CD14-positive monocyte (primary cell): ENCODE measurements at regions not wholly inside any gene's neighbourhood (a gene's known extent, or its start where the extent isn't known, plus 50 kb on each side); places are given as distances from the start of the nearest gene placed in this dataset.

Experiments
- DNase-seq, 3 donors: peaks; one replicate each; pipeline ENCODE4 v3.0.0-alpha.2; 2011 to 2022
- H2AFZ ChIP-seq: 2 replicates; pipeline ENCODE4 v1.6.0; 2012; ENCODE audit warnings: mild to moderate bottlenecking, low read depth, low read length, inconsistent platforms; ENCODE audit not compliant: insufficient read depth, poor library complexity, severe bottlenecking
- H3K27ac ChIP-seq, 2 donors: 1 replicate in 1 of 2; 2 replicates in 1 of 2; pipeline ENCODE4 v1.5.1; 2012 to 2013; ENCODE audit warnings: low read length in 2 of 2, control low read depth in 1 of 2, inconsistent platforms in 1 of 2, low read depth in 1 of 2, mild to moderate bottlenecking in 1 of 2
- H3K27me3 ChIP-seq, 2 donors: one replicate each; pipeline versions ENCODE4 v1.6.0 to v1.6.1; 2011 to 2013; ENCODE audit warnings: low read length in 2 of 2; ENCODE audit not compliant: control insufficient read depth in 2 of 2, insufficient read depth in 2 of 2
- H3K36me3 ChIP-seq, 2 donors: replicated peaks in 1 of 2; 1 replicate in 1 of 2; 2 replicates in 1 of 2; pipeline versions ENCODE4 v1.5.1 to v1.6.1; 2012 to 2013; ENCODE audit warnings: low read length in 2 of 2, control low read depth in 1 of 2, inconsistent platforms in 1 of 2, mild to moderate bottlenecking in 1 of 2; ENCODE audit not compliant: insufficient read depth in 2 of 2, control insufficient read depth in 1 of 2
- H3K4me1 ChIP-seq, 2 donors: 1 replicate in 1 of 2; 2 replicates in 1 of 2; pipeline versions ENCODE4 v1.5.1 to v1.6.1; 2012 to 2013; ENCODE audit warnings: low read length in 2 of 2, control low read depth in 1 of 2, inconsistent platforms in 1 of 2, mild to moderate bottlenecking in 1 of 2, moderate library complexity in 1 of 2; ENCODE audit not compliant: insufficient read depth in 2 of 2, control insufficient read depth in 1 of 2
- H3K4me2 ChIP-seq: replicated peaks from 2 replicates; pipeline ENCODE3; 2012; ENCODE audit warnings: low read length, moderate library complexity, mild to moderate bottlenecking; ENCODE audit not compliant: poor library complexity, severe bottlenecking; ENCODE audit errors: extremely low read depth
- H3K4me3 ChIP-seq, 3 experiments: fragments of 200-600 bp in 1 of 3; sonication (generic) in 1 of 3; replicated peaks in 1 of 3; 1 replicate in 2 of 3; 2 replicates in 1 of 3; pipeline ENCODE4 v1.5.1; 2011 to 2013; ENCODE audit warnings: low read length in 3 of 3, mild to moderate bottlenecking in 3 of 3, control low read depth in 2 of 3, low read depth in 2 of 3, inconsistent platforms in 1 of 3, moderate library complexity in 1 of 3
- H3K79me2 ChIP-seq: 2 replicates; pipeline ENCODE4 v1.6.0; 2012; ENCODE audit warnings: mild to moderate bottlenecking, control low read depth, inconsistent platforms, low read length, moderate library complexity; ENCODE audit not compliant: insufficient read depth
- H3K9ac ChIP-seq: 2 replicates; pipeline ENCODE4 v1.6.0; 2017; ENCODE audit warnings: low read length, mild to moderate bottlenecking; ENCODE audit not compliant: insufficient read depth, poor library complexity, severe bottlenecking
- H3K9me3 ChIP-seq, 2 donors: replicated peaks in 1 of 2; 1 replicate in 1 of 2; 2 replicates in 1 of 2; pipeline versions ENCODE4 v1.5.1 to v1.6.1; 2012 to 2013; ENCODE audit warnings: low read length in 2 of 2, control low read depth in 1 of 2; ENCODE audit not compliant: control insufficient read depth in 1 of 2, insufficient read depth in 1 of 2
- H4K20me1 ChIP-seq: 2 replicates; pipeline ENCODE4 v1.6.0; 2012; ENCODE audit warnings: mild to moderate bottlenecking, low read length, control low read depth, moderate library complexity; ENCODE audit not compliant: insufficient read depth
- H3K27ac Mint-ChIP-seq, 7 donors: one replicate each; pipeline ENCODE4 v1.8.0; 2020; ENCODE audit warnings: mild to moderate bottlenecking in 7 of 7, mixed read lengths in 7 of 7, moderate library complexity in 6 of 7, inconsistent platforms in 2 of 7
- H3K27me3 Mint-ChIP-seq, 3 donors: one replicate each; pipeline ENCODE4 v1.8.0; 2021 to 2022; ENCODE audit warnings: low read depth in 3 of 3, mild to moderate bottlenecking in 3 of 3, mixed read lengths in 3 of 3, moderate library complexity in 3 of 3, inconsistent platforms in 1 of 3
- H3K36me3 Mint-ChIP-seq, 2 donors: one replicate each; pipeline ENCODE4 v1.8.0; 2020; ENCODE audit warnings: mixed read lengths in 2 of 2, inconsistent platforms in 1 of 2, mild to moderate bottlenecking in 1 of 2
- H3K4me1 Mint-ChIP-seq: one replicate; pipeline ENCODE4 v1.8.0; 2020; ENCODE audit warnings: mild to moderate bottlenecking, mixed read lengths
- H3K4me3 Mint-ChIP-seq, 2 donors: one replicate each; pipeline ENCODE4 v1.8.0; 2020; ENCODE audit warnings: mild to moderate bottlenecking in 2 of 2, mixed read lengths in 2 of 2, moderate library complexity in 1 of 2
- H3K9me3 Mint-ChIP-seq, 7 donors: one replicate each; pipeline ENCODE4 v1.8.0; 2020 to 2022; ENCODE audit warnings: mixed read lengths in 7 of 7, mild to moderate bottlenecking in 6 of 7, moderate library complexity in 6 of 7, inconsistent platforms in 2 of 7
- CTCF ChIP-seq: fragments of 200-600 bp; IDR thresholded peaks from one replicate; pipeline ENCODE4 v1.8.0; 2022; ENCODE audit warnings: antibody characterized with exemption, mild to moderate bottlenecking
- WGBS: methylation state at CpG from one replicate; pipeline ENCODE4 v1.1.5; 2013; ENCODE audit warnings: missing lambda C conversion rate; ENCODE audit not compliant: insufficient coverage; 5-methylcytosine and 5-hydroxymethylcytosine counted together
- intact Hi-C, 2 donors: fragments of 100-400 bp; cut with micrococcal nuclease; formaldehyde crosslinking; loops; one replicate each; pipeline versions ENCODE4 v1.15.0 to v1.15.1; 2023

- Histone ChIP-seq H3K9ac (no peak overlapping the region), H2AFZ (no peak overlapping the region), H3K79me2 (no peaks in the 10 kb centered on the region), H3K4me1 (no peaks in the 10 kb centered on the region), H3K9me3 (peaks cover 0 to 6% of the 10 kb centered on the region in 2 donors), H3K27me3 (no peaks in the 10 kb centered on the region), H3K4me2 (no peak overlapping the region), H3K4me3 (no peak overlapping the region), H3K36me3 (no peaks in the 10 kb centered on the region), H3K27ac (no peak overlapping the region), H4K20me1 (no peaks in the 10 kb centered on the region)
- no peak overlapping the region for H3K4me3 Mint-ChIP-seq
- no peaks in the 10 kb centered on the region for H3K9me3 Mint-ChIP-seq
- H3K27me3 Mint-ChIP-seq, result no peaks in the 10 kb centered on the region
- H3K36me3 Mint-ChIP-seq, result no peaks in the 10 kb centered on the region
- H3K27ac Mint-ChIP-seq, result no peak overlapping the region
- DNase-seq, result no peak
- no peaks in the 10 kb centered on the region for H3K4me1 Mint-ChIP-seq
- intact Hi-C loops, result no loop called here
- no peak for TF ChIP-seq CTCF
These were observed 545.0 kb downstream of the PRR16 start for GRCh38 chr5:121009058-121009457.

GRCh38 chr5:121018004-121018403 lies 553.9 kb downstream of the PRR16 start:
- Mint-ChIP-seq H3K4me1 (no peaks in the 10 kb centered on the region), H3K36me3 (no peaks in the 10 kb centered on the region), H3K9me3 (peaks cover 0 to 7% (median 4%) of the 10 kb centered on the region in 7 donors), H3K27ac (no peak overlapping the region), H3K4me3 (no peak overlapping the region), H3K27me3 (peaks cover 0 to 1% (median 0%) of the 10 kb centered on the region in 3 donors)
- Histone ChIP-seq H3K9me3 (peaks cover 3 to 9% of the 10 kb centered on the region in 2 donors), H3K27ac (no peak overlapping the region), H3K27me3 (no peaks in the 10 kb centered on the region), H3K4me1 (no peaks in the 10 kb centered on the region), H3K4me3 (no peak overlapping the region), H4K20me1 (no peaks in the 10 kb centered on the region), H3K36me3 (no peaks in the 10 kb centered on the region), H2AFZ (no peak overlapping the region), H3K79me2 (no peaks in the 10 kb centered on the region), H3K9ac (no peak overlapping the region), H3K4me2 (no peak overlapping the region)
- DNase-seq, result no peak
- 100% methylated on average over 2 of the region's 5 CpGs for WGBS
- no peak for TF ChIP-seq CTCF
- intact Hi-C loops, result no loop called here
